D721Med (cell line): ENCODE measurements at regions not wholly inside any gene's neighbourhood (a gene's known extent, or its start where the extent isn't known, plus 50 kb on each side); places are given as distances from the start of the nearest gene placed in this dataset.

Experiments
- DNase-seq: peaks from one replicate; pipeline ENCODE4 v3.0.0; 2011; ENCODE audit warnings: low spot score; ENCODE audit not compliant: insufficient read length
- FAIRE-seq: peaks from 2 replicates; lab custom pipeline; 2011; peaks lifted over from hg19 to GRCh38; lab: Jason Lieb, UNC
- CTCF ChIP-seq: IDR thresholded peaks from 2 replicates; pipeline ENCODE4 v1.5.1; 2012; ENCODE audit warnings: mild to moderate bottlenecking, control low read depth; ENCODE audit not compliant: insufficient read depth; ENCODE audit errors: missing control alignments

DNA sequence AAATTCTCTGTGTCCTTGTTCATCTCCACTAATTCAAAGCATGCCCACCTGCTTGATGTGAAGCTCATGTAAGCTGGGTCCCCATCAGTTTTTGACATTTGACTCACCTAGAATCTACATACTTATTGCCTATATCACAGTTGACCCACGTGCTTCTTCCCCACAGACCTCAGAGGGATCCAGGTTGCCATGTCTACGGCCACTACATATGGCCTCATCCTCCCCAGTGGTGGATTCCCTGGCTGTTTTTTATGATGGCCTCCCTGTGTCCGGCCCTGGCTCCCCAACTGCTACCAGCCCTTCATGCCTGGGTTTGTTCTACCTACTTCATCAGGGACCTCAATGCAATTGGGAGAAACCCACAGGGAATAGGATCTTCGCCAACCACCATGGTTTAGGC is 187.4 kb upstream of the GDF10 start:
- DNase-seq, result no peak
- no peak for FAIRE-seq
- TF ChIP-seq CTCF, result no peak

DNA sequence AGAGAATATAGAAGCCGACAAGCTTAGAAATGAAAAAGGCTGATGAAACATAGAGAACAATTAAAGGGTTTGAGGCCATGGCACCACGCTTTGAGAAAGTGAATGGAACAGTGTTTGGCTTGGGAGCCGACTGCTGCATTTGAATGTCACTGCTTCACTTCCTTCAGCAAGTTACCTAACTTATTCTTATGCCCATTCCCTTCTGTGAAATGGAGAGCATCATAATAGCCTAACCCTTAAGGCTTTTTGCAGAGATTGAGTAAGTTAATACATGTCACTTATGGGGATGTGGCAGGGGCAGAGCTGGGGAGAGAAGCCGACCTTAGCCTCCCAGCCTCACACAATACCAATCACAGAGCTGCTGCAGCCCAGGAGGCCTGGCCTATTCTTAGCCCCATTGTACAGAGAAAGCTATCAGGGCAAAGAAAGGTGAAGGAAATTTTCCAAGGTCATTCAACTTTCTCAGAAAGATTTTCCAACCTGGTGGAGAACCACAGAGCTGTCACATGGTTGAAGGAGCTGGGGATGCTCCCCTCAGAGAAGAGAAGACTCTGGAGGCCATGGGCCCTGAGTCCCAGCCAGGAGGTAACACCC is 186.0 kb upstream of the GDF10 start:
- FAIRE-seq (no peak), DNase-seq (no peak)

GRCh38 chr10:47114680-47115186 is 185.3 kb upstream of the GDF10 start:
- no peak for TF ChIP-seq CTCF
- FAIRE-seq (no peak), DNase-seq (no peak)

More for the DNA sequence above, 186.0 kb upstream of the GDF10 start:
- TF ChIP-seq CTCF, result no peak

DNA sequence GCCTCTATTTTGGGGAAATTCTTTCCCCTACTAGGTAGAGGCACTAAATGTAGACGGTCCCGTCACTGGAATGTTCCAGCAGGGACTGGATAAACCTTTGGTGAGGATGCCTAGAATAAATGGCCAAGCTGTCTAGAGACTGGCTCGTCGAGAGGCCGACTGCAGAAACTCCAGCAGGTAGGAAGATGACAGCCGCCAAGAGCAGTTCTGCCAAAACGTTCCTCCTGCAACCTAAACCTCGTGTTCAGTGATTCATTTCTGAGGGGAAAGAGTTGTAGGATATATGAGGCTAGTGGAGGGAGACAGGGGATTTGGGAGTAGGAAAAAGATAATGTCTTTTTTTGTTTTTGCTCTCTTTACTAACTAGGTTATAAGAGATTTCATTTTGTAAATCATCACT is 184.7 kb upstream of the GDF10 start:
- FAIRE-seq (no peak), DNase-seq (no peak)
- no peak for TF ChIP-seq CTCF

DNA sequence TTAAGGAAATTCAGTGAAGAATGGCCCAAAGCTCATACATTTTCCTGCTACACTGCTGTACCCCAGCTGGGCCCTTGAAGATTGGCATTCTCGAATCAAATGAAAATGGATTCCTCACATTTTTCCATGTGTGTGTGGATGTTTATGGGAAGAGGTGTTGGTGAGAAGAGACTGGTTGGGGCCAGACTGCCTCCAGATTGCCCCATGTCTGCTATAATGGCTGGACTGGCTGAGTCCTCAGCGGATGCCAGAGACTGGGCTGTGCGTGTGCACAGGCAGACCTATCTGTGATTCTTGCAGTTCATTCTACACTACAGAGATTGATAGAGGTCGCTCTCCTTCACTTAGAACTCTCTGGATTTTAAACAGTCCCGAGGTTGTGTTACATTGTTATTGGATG is 183.6 kb upstream of the GDF10 start:
- no peak for DNase-seq
- FAIRE-seq, result no peak
- no peak for TF ChIP-seq CTCF

- DNase-seq, result no peak
- FAIRE-seq, result no peak
- no peak for TF ChIP-seq CTCF
Measured at GRCh38 chr10:47118326-47118725, 181.7 kb upstream of the GDF10 start.

DNA sequence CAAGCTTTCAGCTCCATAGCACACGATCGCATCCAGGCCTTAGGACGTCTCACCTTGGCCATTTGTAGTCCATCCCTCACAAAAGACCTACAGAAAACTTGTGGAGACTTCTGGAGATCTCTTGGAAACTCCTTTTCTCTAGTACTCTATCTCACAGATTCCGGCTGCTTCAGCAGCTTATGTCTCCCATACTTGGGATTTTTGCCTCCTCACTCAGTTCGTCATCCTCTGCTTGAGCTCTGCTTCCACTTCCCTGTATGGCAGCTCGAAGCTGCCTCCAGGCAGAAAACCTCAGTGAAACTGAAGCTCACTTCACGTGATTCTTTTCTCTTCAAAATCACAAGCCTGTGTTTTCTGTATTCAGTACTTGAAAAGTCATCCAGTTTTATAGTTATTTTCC is 178.7 kb upstream of the GDF10 start:
- DNase-seq, result no peak

More for the DNA sequence above, 178.7 kb upstream of the GDF10 start:
- FAIRE-seq, result no peak
- no peak for TF ChIP-seq CTCF
